ENCODE measurements at regions not wholly inside any gene's neighbourhood (a gene's known extent, or its start where the extent isn't known, plus 50 kb on each side); places are given as distances from the start of the nearest gene placed in this dataset.

GRCh38 chr5:158560170-158560569 lies 539.5 kb downstream of the EBF1 start:
- TF ChIP-seq FOXM1 (IDR thresholded peaks at IDR 0.05; ENCODE audit: low read depth, low read length) (no peak; the same call in 1 of the 2 replicates), NR2C2 (IDR thresholded peaks at IDR 0.05; ENCODE audit: borderline replicate concordance, control insufficient read depth, insufficient read length, low read depth) (no peak), RAD51 (IDR thresholded peaks at IDR 0.05) (no peak), CTCF (IDR thresholded peaks at IDR 0.05 in 2 of 3, conservative IDR thresholded peaks at IDR 0.05 in 1 of 3; ENCODE audit: control insufficient read depth in 2 of 3, extremely low read depth in 1 of 3, insufficient read depth in 1 of 3, low read depth in 3 of 3, low read length in 3 of 3) (no peak), RCOR1 (conservative IDR thresholded peaks at IDR 0.05; ENCODE audit: low read depth, low read length) (0 out of 2 replicates have a peak, but pooled peaks have one; percentile 35), POLR2A (IDR thresholded peaks at IDR 0.05; ENCODE audit: low read depth, low read length) (no peak), USF1 (IDR thresholded peaks at IDR 0.05; ENCODE audit: borderline replicate concordance, extremely low read length, insufficient read depth, low read depth, low read length) (no peak), ESRRA (IDR thresholded peaks at IDR 0.05; ENCODE audit: low read length) (no peak), SMARCA5 (IDR thresholded peaks at IDR 0.05) (no peak), MEF2B (IDR thresholded peaks at IDR 0.05; ENCODE audit: partially characterized antibody, poor library complexity, severe bottlenecking) (peak; percentile 93)
